NCI-H2227 (cell line): ENCODE measurements at regions not wholly inside any gene's neighbourhood (a gene's known extent, or its start where the extent isn't known, plus 50 kb on each side); places are given as distances from the start of the nearest gene placed in this dataset.
A peak's percentile ranks its signal among the peaks of the same experiment; 100 is the strongest.

Source experiments
- DNase-seq: peaks from one replicate; lab custom pipeline; 2025; ENCODE audit not compliant: unreplicated experiment; lab: John Stamatoyannopoulos, UW

DNA sequence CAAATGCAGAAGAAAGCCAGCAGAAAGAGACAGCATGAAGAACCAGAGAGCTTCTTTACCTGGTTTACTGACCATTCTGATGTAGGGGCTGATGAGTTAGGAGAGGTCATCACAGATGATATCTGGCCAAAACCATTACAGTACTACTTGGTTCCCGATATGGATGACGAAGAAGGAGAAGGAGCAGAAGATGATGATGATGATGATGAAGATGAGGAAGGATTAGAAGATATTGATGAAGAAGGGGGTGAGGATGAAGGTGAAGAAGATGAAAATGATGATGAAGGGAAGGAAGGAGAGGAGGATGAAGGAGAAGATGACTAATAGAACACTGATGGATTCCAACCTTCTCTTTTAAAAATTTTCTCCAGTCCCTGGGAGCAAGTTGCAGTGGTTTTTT lies 178.2 kb upstream of the CRY1 start:
- DNase-seq = no peak

DNA sequence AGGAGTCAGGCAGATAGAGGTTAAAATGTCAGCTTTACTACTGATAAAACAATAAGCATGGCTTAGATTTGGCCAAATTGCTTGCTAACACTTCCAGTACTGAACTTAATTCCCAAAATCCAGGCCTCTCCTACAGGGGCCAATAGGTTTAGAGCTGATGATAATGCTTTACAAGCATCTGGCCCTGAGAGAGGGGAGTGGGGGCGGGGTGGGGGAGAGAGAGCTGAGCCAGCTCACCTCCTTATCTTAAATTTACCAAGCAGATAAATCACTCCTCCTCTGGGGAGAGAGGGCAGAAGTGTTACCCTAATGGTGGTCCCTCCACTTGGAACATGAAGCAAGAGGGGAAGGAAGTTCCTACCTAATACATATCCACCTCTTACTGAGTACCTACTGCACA lies 182.2 kb upstream of the CRY1 start:
- no peak for DNase-seq

DNA sequence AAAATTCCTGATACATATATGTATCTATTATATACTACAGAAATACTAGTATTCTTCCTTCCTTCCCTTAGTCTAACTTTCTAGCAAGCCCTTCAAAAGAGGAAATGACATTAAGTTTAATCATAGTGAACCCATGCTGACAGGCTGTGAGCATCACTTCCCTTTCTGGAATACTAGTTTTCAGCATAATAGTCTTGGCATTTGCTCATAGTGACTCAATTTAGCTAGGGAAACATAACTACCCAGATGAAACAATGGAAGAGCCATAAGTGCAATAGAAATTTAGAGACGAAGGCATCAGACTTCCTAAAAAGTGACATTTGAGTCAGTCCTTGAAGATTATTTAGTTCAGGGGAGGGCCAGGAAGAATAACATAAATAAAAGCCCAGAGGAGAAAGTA lies 184.5 kb upstream of the CRY1 start:
- DNase-seq = no peak

DNA sequence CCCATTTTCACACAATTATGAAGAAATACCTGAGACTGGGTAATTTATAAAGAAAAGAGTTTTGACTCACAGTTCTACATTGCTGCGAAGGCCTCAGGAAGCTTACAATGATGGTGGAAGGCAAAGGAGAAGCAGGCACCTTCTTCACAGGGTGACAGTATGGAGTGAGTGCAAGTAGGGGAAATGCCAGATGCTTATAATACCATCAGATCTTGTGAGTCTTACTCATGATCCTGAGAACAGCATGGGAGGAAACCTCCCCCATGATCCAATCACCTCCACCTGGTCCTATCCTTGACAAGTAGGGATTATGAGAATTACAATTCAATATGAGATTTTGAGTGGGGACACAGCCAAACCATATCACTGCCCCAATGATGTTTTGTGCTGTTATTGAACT lies 189.3 kb upstream of the CRY1 start:
- DNase-seq = no peak

DNA sequence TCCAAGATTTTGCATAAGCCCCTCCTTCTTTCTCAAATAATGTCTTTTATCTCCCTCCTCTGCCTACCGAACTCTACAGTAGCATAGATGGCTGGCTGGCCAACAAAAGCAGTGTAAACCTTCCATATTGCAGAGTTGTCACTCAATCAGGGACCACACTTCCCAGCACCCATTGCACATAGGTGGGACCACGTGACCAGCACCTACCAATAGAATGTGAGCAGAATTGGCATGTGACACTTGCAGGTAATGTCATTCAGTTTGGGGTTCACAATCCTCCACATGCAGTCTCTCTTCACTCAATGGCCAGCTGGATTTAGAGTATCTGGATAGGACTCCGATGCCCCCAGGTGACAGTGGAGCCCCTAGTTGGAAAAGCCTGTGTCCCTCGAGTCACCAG lies 190.3 kb upstream of the CRY1 start:
- DNase-seq = no peak

DNA sequence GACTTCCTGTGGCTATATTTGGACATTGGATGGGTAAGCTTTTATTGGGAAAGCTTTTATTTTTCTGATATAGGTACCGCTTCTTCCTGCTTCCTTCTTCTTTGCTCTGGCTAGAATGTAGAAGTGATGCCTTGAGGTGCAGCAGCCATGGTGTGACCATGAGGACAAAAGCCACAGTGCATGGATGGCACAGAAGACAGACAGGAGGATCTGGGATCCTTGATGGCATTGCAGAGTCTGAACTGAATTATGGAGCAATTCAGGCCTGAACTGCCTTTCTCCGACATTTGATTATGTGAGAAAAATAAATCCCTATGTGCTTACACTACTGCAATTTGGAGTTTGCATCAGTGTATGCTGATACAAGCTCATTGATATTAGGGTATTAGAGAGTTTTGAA lies 191.3 kb upstream of the CRY1 start:
- no peak for DNase-seq

DNA sequence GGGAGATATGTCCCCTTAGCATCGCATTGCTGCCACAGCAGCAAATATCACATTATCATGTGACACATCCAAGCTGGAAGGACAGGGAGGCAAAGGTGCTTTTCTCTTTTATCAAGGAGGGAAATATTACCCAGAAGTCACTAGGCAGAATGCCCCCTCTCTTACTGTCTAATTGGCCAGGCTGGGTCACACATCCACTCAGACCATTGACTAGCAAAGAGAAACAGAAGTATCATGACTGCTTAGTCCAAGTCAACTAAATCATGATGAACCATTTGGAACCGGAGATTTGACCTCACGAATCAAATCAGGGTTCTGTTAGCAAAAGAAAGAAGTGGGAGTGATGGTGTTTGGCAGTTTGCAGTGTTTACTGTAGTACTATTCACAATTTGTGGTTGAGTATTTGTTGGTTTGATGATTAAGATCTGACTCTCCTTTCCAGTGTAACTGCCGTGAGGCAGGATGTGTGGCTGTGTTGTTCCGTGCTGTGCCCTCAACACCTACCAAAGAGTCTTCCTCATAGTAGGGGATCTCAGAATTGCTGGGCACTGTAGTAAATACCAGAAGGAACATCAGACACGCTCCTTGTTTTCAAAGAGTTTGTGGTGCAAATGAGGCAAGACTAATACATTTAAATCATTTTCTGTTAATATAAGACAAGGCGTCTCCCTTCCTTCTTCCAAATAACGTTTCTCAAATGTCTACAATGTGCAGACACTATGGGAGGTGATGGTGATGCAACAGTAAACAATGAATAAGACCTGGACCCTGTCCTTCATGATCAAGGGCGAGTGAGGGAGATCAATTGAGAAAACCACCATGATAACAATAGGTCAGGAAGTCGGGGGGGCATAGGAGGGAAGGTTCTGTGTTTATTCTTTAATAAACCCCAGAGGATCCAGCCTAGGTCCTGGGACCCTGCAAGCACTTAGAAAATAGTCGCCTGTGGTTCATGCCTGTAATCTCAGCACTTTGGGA lies 194.4 kb upstream of the CRY1 start:
- DNase-seq = no peak

DNA sequence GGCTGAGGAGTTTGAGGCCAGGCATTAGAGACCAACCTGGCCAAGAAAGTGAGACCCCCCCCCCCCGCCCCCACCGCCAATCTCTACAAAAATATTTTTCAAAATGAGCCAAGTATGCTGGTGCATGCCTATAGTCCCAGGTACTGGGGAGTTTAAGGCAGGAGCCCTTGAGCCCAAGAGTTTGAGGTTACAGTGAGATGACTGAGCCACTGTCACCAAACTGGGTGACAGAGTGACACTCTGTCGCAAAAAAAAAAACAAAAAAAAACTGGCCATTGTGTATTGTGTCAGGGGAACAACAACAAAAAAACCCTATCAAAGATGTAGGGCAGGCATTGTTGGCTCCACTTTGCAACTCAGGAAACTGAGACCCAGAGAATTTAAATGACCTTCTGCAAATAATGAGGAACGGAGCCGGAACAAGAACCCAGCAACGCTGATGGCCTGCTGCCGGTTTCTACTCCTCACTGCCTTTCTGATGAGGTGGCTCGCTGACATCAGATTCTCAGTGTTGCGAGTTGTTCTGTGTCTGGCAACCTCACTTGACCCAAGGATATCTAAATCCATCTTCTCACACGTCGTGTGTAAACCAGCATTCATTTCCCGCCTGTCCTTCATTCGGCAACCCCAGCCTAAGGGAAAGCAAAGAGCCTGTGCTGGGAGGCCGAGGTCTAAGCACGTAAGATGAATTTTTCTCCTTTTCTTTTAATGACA lies 195.2 kb upstream of the CRY1 start:
- DNase-seq = no peak

DNA sequence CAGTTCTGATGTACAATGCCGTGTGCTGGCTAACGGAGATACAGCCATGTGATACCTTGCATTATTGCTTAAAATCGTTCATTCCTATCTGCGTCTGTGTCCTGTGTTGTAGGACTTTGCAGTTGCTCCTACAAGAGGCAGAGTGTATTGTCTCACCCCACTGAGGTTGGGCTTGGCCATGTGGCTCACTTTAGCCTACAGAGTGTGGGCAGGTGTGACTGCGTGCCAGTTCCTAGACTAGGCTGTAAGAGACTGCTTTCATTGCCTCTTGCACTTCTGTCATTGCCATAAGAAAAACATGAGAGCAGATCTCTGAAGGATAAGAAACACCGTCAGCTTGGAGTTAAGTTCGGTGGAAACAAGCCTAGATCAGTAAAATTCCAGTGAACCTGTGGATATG lies 197.7 kb upstream of the CRY1 start:
- DNase-seq = no peak

DNA sequence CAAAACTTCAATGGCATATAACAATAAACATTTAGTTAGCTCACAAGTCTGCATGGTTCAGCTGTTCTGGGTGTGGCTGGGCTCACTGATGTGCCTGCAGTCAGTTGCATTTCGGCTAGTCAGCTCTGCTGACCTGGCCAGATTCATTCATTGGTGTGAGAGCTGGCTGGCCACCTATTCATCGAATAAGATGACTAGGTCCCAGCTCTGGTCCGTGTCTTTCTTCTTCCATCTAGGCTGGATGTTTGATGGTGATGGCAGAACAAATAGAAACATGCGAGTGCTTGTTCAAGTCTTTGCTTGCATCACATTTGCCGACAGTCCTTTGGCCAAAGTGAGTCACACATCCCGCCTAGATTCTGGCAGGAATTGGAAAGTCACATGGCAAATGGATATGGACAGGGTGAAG lies 203.3 kb upstream of the CRY1 start:
- no peak for DNase-seq

DNA sequence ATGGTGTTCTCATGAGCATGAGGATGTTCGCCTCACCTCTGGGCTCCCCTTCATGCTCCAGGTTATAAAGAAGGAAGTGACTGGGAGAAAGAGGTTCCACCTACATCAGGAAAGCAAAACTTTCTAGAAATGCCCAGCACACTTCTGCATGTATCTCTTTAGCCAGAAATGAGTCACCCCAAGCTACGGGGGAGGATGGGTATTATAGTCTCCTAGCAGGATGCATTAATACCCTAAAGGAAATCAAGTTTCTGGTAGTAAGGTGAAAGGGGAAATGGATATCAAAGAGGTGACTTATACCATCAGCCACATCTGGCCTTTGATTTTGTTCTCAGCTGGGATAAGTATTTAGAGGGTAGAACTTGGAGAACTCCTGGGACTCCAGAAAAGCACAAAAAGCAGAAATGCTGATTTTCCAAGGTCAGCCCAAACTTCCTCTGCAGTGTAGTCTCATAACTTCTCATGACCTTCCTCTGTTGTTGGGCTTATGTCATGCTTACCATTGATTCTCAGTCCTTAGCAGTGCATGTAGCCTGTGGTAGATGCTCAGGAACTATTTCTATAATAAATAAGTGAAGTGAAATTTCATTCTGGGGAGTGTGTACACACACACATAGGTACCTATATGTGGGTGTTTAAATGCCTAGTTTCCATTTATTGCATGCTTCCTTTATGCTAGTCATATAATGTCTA lies 209.4 kb upstream of the CRY1 start:
- no peak for DNase-seq

DNA sequence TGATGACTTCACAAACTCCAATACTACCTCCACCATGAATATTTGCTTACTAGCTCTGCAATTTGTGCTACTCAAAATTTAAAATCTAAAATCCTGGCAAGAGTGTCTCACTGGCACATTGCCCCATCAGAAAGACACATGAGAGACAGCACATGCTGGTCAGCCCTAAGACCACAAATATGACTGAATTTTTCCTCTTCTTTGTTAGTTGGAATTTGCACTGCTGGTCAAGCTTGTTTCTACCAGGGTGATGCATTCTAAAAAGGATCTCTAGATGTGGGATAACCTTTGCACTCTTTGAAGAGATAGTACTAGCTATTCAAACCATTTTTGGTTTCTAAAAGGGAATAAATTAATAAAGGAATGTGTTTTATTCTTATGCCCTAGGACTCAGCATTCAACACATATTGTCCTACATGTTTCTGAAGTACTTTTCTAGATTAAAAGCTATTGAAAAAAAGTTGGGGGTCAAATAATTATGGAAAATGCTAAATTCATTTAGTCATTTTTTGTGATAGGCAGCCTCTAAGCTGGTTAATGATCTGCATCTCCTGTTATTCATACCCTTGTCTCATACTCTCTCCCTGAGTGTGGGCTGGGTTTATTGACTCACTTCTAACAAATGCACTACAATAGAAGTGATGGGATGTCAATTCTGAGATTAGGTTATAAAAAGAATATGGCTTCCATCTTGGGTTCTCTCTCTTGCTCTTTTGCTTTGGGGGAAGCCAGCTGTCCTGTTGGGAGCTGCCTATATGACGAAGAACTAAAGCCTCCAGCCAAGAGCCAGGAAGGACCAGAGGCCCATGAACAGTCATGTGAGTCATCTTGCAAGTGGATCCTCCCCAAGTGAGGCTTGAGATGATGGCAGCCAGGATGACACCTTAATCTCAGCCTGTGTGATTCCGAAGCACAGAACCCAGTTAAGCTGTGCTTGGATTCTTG lies 211.5 kb upstream of the CRY1 start:
- DNase-seq = no peak

DNA sequence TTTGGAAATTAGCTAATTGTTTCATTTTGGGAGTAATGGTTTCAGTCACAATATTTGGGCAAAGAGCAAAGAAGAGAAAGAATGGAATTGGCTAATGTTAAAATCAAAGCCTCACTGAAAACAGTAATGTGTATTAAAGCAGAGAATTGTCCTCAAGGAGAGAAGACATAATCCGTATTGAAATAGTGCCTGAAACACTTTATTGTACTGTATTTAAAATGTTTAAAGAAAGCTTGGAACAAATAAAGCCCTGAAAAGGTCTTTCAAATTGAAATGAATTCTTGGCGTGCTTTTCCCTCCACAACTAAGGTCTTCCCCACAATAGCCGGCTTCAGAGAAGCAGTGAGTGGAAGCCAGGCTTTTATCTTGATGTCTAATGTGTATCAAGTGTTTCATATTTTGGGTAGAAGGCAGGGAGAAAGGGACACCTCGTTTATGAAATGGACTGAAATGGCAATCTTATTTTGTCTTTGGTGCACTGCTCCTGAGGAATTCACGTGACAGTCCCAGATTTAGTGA lies 212.9 kb upstream of the CRY1 start:
- no peak for DNase-seq

DNA sequence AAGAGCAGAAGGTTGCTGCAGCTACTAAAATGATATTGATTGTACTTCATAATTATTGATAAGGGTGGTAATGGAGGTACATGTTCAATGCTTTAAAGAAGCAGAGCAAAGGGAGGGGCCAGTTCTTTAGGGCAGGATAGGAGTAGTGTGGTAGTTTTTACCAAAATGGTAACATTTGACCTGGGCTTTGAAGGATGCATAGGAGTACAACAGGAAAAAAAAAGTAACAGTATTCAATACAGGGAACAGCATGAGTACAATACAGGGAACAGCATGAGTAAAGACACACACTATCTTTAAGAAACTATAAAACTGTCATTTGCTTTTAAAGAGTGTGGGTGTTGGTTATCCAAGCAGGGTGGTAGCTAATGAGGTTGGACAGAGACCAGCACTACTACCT lies 215.0 kb upstream of the CRY1 start:
- DNase-seq = no peak

DNA sequence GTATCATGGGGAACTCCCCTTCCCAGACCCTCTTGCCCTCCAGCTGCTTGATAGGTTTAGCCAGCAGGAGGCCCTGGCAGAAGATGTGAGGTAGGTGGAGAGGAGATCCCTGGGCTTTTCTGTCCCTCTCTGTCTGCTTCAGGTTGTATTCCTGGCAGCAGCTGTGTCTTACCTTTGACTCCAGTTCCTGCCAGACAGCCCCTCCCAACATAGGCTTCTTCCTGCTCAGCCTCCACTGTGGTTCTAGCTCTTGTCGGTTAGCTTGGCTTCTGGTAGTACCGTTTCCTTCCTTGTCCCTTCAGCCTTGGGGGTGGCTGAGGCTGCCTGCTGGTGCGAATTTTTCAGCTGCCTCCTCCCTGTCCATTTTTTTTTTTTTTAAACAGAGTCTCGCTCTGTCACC lies 215.7 kb upstream of the CRY1 start:
- no peak for DNase-seq

DNA sequence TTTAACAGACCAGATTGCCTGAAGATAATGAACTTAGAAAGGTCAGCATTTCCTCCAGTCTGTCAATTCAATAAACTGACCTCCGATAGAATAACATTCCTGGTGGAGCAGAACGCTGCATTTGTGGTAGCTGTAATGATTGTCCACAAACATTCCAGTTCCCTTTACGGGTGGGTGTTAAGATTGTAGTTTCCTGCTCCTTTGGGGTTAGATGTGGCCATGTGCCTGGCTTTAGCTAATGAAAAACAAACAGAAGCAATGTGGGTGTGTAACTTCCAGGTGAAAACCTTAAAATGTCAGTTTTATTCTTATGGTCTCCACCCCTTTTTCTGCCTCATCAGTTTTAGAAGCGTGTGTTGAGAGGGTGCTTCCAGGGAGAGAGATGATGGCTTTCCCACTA lies 217.3 kb upstream of the CRY1 start:
- DNase-seq = no peak

DNA sequence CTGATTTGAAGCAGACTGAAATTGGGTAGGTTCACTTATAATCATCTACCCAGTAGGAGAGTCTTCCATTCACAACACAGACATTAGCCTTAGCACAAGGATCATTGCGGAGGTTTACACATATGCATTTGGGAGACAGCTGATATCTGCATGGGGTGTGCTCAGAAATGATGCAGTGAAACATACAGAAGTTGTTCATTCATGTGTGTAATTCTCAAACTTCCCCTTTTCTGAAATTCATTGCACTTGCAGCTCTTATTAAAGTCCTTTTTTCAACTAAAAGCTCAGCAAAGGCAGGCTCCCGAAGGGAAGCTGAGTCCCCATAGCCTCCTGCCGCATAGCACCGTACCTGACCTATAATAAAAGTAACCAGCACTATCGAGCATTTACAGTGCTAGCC lies 218.3 kb upstream of the CRY1 start:
- DNase-seq = peak; percentile 34

DNA sequence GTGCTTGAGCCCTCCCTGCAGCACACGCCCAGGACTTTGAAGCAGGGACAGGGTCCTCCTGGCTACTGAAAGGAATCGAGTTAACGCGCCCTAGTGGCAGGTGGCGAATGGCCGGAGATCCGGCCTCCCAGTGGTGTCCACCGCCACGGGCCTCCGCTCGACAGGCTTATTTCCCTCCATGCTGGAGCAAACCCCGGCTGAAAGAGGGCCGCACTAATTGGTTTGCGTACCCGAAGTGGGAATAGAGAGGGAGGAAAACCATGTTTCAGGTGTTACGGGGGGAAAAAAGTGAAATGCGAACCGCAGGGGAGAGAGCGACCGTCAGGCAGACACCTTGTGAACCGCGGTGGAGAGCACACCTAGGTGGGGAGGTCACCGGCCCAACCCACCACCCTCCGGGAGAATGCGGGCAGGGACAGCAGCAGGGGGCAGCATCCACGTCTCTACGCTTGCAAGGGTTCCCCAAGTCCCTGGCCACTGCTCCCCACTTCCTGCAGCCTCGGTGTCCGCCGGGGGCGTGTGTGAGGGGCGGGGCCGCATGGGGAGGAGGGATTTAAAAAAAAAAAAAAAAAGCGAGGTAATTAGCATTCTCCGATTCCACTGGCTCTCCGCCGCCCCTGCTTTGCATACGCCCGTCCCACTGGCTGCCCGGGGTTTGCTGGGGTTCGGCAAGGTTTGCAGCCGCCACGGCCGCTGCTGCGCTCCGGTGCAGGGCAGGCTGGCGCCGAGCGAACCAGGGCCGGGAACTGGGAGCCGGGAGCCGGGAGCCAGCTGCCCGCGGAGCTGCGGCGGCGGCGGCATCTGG lies 224.6 kb upstream of the CRY1 start:
- DNase-seq = peak; percentile 94

DNA sequence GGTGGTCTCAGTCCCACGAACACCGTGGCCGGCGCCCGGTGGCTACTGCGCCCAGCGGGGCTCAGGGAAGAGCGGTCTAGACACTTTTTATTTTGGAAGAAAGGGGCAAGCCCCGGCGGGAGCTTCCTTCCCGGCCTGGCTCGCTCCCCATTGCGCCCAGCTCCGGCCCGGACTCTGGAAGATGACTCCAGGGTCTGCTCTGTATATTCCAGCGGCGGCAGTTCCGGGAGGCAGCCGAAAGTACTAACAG lies 225.1 kb upstream of the CRY1 start:
- no peak for DNase-seq
